Kidney (tissue), 13 donors: ENCODE measurements at regions not wholly inside any gene's neighbourhood (a gene's known extent, or its start where the extent isn't known, plus 50 kb on each side); places are given as distances from the start of the nearest gene placed in this dataset.

Experiments used
- DNase-seq, 5 donors: peaks; one replicate each; pipeline ENCODE4 v3.0.0-alpha.2; 2013 to 2020
- FAIRE-seq: peaks from 2 replicates; lab custom pipeline; 2012; peaks lifted over from hg19 to GRCh38; lab: Jason Lieb, UNC
- H3K27ac ChIP-seq, 2 donors: one replicate each; pipeline ENCODE4 v1.7.0; 2013; ENCODE audit warnings: low read depth in 2 of 2, low read length in 2 of 2, inconsistent platforms in 1 of 2
- H3K27me3 ChIP-seq: one replicate; pipeline ENCODE4 v1.7.1; 2013; ENCODE audit warnings: low read length, inconsistent platforms; ENCODE audit not compliant: control insufficient read depth, insufficient read depth
- H3K36me3 ChIP-seq, 3 donors: one replicate each; pipeline versions ENCODE4 v1.7.0 to v1.7.1; 2013; ENCODE audit warnings: low read length in 3 of 3, control low read depth in 1 of 3, inconsistent platforms in 1 of 3; ENCODE audit not compliant: insufficient read depth in 3 of 3, control insufficient read depth in 2 of 3
- H3K4me1 ChIP-seq, 3 donors: one replicate each; pipeline versions ENCODE4 v1.7.0 to v1.7.1; 2013; ENCODE audit warnings: low read length in 3 of 3, inconsistent platforms in 1 of 3, low read depth in 1 of 3; ENCODE audit not compliant: control insufficient read depth in 2 of 3, insufficient read depth in 2 of 3
- H3K4me3 ChIP-seq, 3 donors: one replicate each; pipeline versions ENCODE4 v1.7.0 to v1.8.1; 2013; ENCODE audit warnings: low read length in 3 of 3, control low read depth in 1 of 3, inconsistent platforms in 1 of 3
- H3K9ac ChIP-seq, 3 donors: one replicate each; pipeline versions ENCODE4 v1.7.0 to v1.7.1; 2013; ENCODE audit warnings: low read length in 3 of 3, control low read depth in 1 of 3, inconsistent platforms in 1 of 3
- H3K9me3 ChIP-seq, 3 donors: one replicate each; pipeline versions ENCODE4 v1.7.0 to v1.7.1; 2013; ENCODE audit warnings: low read length in 3 of 3, control low read depth in 1 of 3, inconsistent platforms in 1 of 3; ENCODE audit not compliant: control insufficient read depth in 2 of 3, insufficient read depth in 1 of 3
- intact Hi-C: fragments of 100-400 bp; cut with DNase I; formaldehyde crosslinking; loops from one replicate; pipeline ENCODE4 v1.11.1; 2022
- TF ChIP-seq, protein P1 (sequence below): IDR thresholded peaks from 3 replicates; pipeline ENCODE4 v1.5.1; 2012; ENCODE audit warnings: mild to moderate bottlenecking, moderate library complexity, borderline replicate concordance; ENCODE audit not compliant: insufficient read depth; ENCODE audit errors: extremely low read depth
- donor health status: control.
- donor health status: control.
- donor health status: control.
- donor health status: control.
- donor health status: control.
- donor health status: DM: yes; HTN: yes; CAD: no.
- donor health status: Normal renal cell carcinoma (clear cell type).

DNA sequence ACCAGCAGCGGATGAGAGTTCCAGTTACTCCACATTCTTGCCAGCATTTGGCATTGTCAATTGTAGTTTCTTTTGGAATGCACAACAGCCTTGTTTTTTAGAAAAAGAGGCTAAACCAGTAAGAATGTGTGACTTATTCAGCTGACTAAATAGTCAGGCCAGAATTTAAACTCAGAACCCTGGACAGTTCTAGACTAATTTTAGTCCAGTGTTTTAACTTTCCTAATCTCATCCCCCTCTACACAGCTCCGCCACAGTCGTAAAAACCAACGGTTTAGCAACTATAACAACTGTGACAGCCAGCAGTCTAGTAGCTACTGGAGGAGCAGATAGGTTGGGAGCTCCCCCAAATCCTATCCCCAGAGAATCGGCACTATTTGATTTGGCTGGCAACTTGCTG is 103.7 kb downstream of the FOXD1 start:
- Histone ChIP-seq H3K27ac (no peak overlapping the region), H3K36me3 (no peaks in the 10 kb centered on the region), H3K4me3 (no peak overlapping the region), H3K9ac (no peak overlapping the region), H3K4me1 (no peaks in the 10 kb centered on the region), H3K27me3 (no peaks in the 10 kb centered on the region), H3K9me3 (peaks cover 0 to 6% (median 0%) of the 10 kb centered on the region in 3 donors)
- intact Hi-C loops = no loop called here
- DNase-seq (no peak), FAIRE-seq (no peak)
- TF ChIP-seq, protein P1, sequence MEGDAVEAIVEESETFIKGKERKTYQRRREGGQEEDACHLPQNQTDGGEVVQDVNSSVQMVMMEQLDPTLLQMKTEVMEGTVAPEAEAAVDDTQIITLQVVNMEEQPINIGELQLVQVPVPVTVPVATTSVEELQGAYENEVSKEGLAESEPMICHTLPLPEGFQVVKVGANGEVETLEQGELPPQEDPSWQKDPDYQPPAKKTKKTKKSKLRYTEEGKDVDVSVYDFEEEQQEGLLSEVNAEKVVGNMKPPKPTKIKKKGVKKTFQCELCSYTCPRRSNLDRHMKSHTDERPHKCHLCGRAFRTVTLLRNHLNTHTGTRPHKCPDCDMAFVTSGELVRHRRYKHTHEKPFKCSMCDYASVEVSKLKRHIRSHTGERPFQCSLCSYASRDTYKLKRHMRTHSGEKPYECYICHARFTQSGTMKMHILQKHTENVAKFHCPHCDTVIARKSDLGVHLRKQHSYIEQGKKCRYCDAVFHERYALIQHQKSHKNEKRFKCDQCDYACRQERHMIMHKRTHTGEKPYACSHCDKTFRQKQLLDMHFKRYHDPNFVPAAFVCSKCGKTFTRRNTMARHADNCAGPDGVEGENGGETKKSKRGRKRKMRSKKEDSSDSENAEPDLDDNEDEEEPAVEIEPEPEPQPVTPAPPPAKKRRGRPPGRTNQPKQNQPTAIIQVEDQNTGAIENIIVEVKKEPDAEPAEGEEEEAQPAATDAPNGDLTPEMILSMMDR = no peak

- TF ChIP-seq, protein P1 = no peak
- no peak for FAIRE-seq
- Histone ChIP-seq H3K27me3 (no peaks in the 10 kb centered on the region), H3K4me1 (peaks cover 0 to 4% (median 2%) of the 10 kb centered on the region in 3 donors), H3K9me3 (peaks cover 0 to 1% (median 0%) of the 10 kb centered on the region in 3 donors), H3K27ac (no peak overlapping the region), H3K36me3 (no peaks in the 10 kb centered on the region), H3K9ac (no peak overlapping the region), H3K4me3 (no peak overlapping the region)
- no peak for DNase-seq
- intact Hi-C loops = no loop called here
Measured at GRCh38 chr5:73339711-73340110, 108.9 kb downstream of the FOXD1 start.

DNA sequence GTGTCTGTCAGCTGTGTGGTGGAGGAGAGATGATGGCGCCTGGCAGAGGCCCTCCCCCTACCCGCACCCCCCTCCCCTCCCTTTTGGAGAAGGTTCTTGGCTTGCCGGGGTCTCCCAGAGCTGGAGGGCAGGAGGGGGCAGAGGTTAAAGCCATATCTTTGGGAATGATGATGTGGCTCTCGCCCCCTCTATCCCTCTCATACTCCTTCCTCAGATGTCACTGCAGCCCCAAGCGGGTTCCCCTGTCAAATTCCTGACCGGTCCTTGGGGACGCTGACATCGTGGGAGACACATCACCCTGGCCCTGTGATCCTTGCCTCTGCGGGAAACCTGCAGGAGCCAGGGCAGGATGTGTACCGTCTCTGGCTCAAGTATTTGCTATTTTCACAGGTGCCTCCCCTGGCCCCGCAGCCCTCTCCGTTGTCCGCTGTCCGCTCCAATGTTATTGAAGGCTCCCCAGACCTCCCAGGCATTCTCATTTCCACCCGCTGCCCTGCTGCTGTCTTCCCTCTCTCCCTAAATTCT is 109.5 kb downstream of the FOXD1 start:
- Histone ChIP-seq H3K36me3 (no peaks in the 10 kb centered on the region), H3K9me3 (no peaks in the 10 kb centered on the region), H3K27me3 (no peaks in the 10 kb centered on the region), H3K27ac (no peak overlapping the region), H3K4me3 (no peak overlapping the region), H3K9ac (no peak overlapping the region), H3K4me1 (peaks cover 0 to 4% (median 2%) of the 10 kb centered on the region in 3 donors)
- peak in 3 of 5 donors; percentile 19 to 70 (median 28) for DNase-seq
- intact Hi-C loops = no loop called here
- no peak for FAIRE-seq
- TF ChIP-seq, protein P1 = no peak
